ENCODE measurements at regions not wholly inside any gene's neighbourhood (a gene's known extent, or its start where the extent isn't known, plus 50 kb on each side); places are given as distances from the start of the nearest gene placed in this dataset.
"Not testable (repeated sequence)": the region's sequence is repeated elsewhere in the genome, so short reads cannot be mapped to it uniquely, and the experiment has no call there.

DNA sequence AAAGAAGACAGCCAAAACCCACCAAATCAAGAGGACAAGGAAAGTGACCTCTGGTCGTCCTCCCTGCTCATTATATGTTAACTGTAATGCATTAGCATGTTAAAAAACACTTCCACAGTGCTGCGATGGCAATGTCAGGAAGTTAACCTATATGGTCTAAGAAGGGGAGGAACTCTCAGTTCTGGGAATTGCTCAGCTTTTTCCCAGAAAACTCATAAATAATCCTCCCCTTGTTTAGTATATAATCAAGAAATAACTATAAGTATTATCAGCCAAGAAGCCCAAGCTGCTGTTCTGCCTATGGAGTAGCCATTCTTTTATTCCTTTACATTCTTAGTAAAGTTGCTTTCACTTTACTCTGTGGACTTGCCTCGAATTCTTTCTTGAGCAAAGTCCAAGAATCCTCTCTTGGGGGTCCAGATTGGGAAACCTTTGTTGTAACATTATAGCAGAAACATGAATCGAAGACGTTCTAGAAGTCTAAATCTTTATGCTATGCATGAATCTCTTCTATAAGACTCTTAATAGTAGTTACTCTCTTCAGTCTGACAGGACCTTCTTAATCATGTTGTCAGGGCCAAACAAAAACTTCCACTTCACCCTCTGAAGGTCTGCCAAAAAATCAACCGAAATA lies 110.0 kb upstream of the VANGL1 start:
- no peak for DNase-seq

DNA sequence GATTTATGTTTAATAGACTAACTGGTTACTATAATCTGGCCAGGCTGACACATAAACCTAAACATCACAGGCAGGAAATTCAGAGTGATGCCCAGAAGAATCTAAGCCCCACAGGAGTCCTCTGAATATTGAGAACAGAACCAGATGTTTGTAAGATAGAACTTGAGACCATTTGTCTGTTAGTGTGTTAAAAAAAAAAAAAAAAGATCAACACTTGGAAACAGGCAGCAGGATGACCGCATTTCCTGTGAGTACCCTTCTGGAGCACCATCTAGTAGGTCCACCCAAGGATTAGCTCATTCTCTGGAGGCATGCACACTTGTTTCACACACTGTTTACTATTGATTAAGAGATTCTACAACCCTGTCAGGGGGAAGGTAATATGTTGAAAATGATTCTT lies 111.4 kb upstream of the VANGL1 start:
- DNase-seq: no peak

DNA sequence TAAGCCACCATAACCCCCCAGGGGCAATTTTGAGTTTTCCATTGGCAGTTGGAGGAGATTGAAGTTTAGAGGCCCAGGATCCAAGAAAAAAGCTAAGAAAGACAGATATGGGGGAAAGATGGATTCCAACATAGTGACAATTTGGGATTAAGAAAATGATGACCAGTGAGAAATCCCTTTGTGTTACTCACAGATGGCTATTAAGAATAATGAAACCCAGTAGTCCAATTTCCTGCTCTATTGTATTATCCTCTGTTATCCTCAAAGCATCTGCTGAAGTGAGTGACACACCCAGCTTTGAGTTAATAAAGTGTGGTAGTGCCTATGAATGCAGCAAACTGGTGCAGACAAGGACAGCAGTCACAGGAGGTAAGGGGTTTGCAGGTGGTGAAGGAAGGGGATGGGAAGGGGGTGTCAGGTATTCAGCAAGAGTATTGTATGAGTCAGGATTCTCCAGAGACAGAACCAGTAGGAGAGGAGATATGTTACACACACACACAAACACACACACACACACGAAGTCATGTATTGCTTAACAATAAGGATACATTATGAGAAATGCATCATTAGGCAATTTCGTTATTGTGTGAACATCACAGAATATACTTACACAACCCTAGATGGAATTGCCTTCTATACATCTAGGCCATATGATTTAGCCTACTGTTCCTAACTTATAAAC lies 112.4 kb upstream of the VANGL1 start:
- DNase-seq: no peak

DNA sequence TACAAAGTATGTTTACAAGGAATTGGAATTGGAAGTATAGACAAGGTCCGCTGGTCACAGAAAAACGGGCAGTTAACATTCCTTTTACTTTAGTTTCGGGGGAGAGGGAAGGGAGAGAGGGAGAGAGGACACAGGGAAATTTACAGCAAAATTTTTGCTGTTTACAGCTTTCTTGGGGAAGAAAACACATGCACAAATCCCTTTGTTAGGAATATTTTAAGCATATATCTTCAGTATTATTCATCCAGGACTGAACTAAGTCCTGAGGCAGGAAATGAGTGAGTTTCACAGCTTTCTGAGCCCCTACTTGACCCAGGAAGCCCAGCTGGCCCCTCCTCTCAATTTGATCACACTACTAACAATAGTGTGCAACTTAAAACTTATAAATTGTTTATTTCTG lies 113.4 kb upstream of the VANGL1 start:
- DNase-seq: not testable (repeated sequence)

DNA sequence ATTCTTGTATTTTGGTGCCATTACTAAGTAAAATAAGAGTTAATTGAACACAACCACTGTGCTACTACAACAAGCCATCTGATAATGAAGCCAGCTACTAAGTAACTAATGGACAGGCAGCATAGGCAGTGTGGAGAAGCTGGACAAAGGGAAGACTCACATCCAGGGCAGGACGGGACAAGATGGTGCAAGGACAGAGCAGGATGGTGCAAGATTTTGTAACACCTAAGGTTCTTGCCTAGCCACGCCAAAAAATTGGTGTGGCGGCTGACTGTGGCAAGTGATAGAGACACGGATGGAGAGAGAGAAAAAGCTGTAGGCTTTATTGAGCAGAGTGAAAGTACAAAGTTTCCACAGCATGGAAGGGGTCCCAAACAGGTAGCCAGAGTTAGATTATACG lies 114.0 kb upstream of the VANGL1 start:
- DNase-seq: no peak

DNA sequence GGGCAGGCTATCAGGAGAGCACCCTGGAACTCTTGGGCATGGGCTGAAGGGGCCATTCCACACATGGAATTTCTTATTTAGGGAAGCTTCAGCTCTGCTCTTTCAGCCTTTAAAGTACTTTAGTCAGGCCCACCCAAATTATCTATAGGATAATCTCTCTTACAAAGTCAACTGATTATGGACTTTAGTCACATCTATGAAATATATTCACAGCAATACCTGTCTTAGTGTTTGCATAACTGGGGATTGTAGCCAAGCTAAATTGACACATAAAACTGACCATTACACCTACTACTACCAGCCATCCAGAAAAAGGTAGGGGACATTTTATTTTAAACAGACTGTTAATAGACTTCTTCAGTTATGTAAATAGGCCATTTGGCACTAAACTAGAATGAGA lies 114.9 kb upstream of the VANGL1 start:
- DNase-seq: no peak

DNA sequence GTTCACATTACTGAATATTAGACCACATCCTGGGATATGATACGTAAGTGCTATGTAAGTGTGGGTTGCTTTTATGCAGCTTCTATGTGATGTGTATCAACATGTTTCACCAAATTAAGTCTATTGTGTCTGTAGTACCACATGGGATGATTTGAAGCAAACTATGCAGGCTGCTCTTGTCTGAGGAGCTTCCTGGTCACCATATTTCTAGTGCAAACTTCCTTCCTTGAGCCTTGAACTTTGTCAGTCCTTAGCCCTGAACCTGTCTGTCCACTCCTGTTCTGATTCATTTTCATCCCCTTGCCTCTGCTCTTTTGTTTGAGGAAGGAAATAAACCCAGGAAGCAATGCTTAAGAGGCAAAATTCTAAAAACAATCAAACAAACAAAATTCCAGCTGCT lies 117.5 kb upstream of the VANGL1 start:
- DNase-seq: no peak

DNA sequence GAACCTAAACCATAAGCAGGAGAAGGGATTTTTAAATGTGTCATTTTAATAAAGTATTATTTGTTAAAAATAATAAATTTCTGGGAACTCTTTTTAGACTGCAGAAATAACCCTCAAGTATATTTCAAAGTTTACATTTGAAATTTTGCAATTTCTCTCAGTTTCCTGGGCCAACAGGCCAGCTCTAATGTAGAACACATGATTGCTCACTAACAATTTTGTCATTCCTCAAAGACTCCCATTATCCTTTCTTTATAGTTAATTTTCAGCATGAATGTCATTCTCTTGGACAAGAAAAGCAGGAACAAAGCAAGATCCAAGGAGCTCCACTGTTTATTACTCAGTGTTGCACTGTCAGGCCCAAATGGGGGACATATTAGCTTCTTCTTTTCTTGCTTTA lies 119.4 kb upstream of the VANGL1 start:
- DNase-seq: no peak

DNA sequence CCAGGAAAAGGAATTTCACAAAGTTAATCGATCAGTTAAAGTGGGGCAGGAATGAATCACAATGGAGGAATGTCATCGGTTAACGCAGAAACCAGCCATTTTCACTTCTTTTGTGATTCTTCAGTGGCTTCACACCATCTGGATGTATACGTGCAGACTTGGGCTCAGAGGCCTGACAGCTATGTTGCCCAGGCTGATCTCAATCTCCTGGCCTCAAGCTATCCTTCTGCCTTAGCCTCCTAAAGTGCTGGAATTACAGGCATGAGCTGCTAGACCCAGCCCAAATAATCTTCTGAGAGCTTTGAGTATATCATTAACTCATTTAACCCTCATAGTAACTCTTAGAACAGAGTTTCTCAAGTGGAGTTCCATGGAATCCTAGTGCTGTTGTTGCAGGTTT lies 126.5 kb upstream of the VANGL1 start:
- no peak for DNase-seq

DNA sequence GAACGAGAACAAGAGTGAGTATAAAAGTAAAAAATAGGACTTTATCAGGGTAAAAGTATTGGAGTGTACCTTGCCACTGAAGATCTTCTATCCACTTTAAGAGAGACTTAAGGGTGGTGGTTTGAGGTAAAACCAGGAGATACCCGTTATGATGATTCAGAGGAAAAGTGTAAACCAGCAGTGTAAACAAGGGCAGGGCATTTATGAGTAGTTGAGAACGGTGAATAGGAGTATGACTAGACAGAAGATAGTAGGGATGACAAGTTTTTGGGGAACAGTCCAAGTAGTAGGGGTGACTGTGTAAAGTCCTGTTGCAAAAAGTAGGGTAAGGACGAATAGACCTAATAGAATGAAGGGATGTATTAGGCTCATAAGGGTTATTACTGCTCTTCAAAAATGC lies 131.5 kb upstream of the VANGL1 start:
- DNase-seq: peak; percentile 4

DNA sequence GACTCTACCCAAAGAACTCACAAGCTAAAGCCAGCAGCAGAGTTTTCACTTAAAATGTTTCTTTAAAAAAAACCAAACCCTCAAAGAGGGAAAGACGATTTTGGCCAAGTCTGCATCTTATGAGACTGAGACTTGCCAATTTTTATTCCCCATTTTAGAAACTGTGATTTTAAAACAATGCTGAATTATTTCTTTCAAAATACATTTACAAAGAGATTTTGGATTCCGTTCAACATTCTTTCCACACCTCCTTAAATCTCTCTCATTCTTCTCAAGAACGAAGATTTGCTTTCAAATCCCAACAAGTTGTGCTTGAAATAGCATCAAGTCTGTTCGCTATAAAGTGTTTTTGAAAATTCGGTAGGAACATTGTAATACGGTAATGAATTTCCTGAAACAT lies 133.9 kb upstream of the VANGL1 start:
- DNase-seq: no peak

DNA sequence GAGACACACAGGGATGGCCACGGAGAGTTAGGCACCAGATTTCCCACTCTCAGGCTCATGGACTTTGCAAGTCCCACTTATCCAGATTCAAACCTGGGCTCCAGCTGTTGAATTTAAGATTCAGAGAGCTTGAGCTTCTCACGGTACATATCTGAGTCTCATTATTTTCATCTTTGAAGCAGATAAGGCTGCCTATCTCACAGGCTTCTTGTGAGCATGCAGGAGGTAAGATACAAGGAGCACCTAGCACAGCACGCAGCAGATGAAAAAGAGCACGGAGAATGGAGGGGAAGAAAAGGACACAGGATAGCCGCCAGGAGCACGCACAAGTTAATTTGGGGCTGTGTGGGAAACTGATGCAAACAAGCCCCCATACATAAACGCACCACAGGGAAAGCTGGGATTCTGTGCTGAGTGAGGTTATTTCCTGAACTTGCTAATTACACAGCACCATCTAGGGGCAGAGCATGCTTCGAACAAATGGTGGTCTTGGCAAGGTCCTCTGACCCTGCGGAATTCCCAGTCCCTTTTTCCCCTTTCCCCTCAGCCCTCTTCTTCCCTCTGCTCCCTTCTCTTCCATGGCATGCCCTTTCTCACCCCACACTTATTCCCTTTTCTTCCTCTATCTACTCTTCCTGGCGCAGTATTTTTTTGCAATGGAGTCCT lies 134.7 kb upstream of the VANGL1 start:
- no peak for DNase-seq

DNA sequence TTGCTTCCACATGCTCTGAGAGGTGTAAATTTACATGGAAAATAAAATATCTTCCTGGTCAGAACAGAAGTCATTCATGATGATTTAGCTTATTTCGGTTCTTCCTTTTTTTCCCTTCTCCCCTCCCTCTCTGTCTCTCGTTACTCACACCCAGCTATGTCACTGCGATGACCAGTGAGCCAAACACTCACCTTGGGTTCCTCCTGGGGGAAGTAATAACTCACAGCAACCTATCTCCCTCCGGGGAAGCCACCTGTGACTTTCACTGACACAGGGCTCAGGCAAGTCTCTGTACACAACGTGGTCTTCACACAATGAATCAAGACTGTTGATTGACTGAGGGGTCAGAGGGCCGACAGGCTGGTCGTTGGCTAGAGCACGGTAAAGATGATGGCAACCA lies 135.3 kb upstream of the VANGL1 start:
- no peak for DNase-seq

DNA sequence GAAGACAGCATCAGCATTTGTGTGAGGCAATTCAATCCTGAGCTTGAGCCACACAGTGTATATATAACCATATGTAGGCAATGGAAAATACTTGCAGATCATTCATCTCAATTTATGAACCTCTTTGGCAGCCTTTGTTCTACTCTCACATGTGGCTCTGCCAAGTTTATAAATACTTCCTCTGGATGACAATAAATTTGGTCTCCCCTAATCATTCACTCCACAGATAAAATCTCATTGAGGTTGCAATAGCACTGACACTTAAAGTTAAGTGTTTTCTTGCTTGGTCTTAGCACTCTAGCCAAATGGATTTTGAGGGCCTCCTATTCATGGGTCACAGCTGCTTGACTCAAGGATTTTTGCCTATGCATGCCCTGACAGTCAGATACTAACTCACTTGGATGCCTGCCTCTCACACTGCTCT lies 136.6 kb upstream of the VANGL1 start:
- DNase-seq: no peak

DNA sequence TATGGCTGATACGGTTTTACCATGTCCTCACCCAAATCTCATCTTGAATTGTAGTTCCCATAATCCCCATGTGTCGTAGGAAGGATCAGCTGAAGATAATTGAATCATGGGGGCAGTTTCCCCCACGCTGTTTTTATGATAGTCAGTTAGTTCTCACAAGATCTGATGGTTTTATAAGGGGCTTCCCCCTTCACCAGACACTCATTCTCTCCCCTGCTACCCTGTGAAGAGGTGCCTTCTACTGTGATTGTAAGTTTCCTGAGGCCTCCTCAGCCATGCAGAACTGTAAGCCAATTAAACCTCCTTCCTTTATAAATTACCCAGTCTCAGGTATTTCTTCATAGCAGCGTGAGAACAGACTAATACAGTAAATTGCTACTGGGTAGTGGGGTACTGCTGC lies 139.6 kb upstream of the VANGL1 start:
- DNase-seq: not testable (repeated sequence)

DNA sequence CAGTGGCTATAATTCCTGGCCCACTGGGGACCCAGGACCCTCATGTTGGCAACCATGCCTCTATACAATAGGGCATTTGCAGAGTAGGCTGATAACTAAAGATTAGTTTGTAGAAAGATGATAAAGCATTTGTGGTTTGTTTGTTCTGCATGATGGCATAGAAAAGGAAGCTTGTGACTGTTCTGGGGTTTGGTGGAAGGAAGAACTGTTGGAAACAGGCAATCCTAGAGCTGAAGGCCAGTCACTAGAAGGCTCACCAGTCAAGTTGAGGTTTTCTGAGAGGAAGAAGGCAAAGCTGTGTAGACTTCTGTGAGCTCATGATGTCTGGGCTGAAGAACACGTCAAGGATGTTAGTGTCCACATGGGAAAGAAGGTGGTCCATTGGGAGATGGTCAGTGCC lies 140.3 kb upstream of the VANGL1 start:
- no peak for DNase-seq

DNA sequence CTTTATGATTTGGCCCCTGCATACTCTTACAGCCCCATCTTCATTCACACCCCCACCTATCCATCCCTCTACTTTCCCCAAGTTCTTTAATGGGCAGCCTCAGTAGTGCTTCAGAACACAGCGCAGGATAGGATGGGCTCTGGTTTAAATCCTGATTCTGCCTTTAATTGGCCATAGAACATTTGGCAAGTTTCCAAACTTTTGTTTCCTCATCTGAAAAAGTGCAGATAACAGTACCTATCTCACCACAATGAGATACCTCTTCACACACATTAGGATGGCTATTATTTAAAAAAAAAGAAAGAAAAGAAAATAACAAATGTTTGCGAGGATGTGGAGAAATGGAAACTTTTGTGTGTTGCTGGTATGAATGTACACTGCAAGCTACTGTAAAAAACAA lies 142.5 kb upstream of the VANGL1 start:
- DNase-seq: no peak

DNA sequence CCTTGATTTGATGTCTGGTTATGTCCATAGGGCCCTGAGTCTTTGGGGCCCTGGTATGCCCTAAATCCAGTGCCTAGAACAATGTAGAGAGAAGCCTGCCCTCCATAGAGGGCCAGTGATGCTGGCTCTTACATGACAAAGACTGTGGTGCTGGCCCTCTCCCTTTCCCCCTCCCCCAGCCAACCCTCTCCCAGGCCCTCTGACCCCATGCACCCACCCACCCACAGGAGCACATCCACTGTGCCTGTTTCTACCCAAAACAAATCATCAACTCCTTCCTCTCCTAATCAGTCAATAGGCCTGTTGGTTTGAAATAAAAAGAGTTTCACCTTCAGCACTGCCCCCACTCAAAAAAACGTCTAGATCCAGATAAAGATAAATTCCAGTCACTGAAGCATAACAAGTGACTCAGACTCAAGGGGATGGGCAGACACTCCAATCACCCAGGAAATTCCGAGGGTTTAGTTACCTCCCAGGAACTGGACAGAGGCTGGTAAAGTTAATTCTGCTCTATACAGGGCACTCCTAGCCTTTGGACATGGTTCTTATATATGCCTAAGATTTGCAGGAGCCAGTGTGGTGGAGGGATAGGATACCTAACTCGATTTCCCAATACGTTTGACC lies 144.8 kb upstream of the VANGL1 start:
- no peak for DNase-seq

DNA sequence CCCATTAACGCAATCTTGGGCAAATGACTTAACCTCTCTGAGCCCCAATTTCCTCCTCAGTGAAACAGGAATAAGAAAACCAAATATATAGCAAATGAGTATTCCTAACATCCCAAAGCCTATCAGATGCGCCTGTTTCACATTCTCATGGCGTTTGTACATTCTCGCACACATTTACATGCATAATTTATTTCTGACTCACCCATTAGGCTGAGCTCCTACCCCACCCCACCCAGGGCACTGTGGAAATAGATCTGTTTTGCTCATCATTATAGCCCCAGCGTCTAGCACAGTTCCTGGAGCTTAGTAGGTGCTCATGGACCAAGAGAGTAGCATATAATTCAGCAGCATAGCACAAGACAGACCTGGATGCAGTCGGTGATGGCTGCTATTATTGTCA lies 146.1 kb upstream of the VANGL1 start:
- DNase-seq: no peak

DNA sequence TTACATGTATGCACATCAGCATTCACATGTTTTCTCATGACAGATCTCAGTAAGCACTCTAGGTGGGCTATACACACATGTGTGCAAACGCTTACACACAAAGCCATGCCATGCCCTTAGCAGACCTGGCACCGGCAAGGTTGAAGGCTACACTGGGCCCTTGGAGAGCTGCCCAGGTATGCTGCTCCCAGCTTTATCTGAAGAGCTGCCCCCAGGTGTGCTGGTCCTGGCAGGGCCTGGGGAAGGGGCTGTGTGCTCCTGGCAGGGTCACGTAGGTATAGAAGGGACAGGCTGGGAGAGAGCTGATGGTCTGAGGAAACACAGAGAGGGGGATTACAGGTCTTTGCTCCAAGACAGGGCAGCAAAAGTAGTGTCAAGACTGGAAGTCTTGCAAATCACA lies 146.7 kb upstream of the VANGL1 start:
- DNase-seq: no peak

DNA sequence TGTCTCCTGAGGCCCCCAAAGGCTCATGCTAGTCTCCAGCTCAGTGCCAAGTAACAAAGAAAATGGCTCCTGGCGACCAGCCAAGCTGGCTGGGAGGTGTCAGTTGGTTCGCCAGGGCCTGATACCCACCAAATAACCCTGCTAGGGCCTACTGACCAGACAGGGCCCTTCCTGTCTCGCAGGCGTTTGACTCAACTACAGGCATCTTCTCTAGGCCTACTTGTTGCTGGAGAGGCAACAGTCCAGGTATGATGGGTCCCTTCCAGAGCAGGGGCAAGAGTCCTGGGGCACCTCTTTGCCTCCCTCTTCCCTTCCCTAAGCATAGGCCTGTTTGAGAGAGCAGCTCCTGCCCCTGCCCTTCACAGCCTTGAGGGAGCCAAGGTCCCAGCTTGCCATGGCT lies 147.9 kb upstream of the VANGL1 start:
- DNase-seq: no peak

DNA sequence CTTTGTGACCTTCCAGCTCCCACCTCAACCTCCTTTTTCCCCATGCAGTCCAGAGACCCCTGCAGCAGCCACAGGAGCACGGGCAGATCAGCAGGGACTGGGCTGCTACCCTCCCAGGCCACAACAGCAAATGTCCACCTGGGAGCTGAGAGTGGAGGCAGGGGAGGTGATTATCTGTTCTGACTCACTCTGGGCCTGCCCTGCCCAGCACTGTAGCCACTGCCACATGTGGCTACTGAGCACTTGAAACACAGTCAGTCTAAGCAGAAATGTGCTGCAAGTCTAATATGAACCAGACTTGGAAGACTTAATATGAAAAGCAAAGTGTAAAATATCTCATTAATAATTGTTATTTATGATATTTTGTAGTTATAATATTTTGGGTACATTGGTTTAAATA lies 148.9 kb upstream of the VANGL1 start:
- DNase-seq: no peak

DNA sequence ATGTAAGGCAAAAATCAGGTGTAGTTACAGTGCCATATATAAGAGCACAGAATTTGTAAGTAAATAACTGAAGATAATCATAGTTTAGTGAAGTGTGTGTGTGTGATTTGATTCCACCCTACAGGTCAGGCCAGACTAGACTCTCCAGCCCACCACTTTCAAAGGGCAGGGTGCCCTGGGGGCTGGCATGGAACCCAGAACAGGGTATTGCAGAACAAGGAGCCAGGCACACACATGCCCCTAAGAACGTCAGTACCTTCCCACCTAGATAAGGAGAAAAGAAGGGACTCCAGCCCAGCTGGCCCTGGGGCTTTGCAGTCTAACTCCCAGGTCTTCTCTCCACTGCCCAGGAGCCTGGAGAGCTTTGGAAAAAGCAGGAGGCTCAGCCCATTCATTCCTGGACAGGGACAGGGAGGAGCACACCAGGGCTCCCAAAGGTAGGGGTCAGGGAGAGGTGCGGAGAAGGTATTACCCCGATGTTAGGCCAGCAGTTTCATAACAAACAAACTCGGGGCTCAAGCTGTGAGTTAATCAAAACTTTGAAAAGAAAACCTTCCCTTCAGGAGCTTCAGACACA lies 149.7 kb upstream of the VANGL1 start:
- DNase-seq: no peak
